ENCODE measurements at regions not wholly inside any gene's neighbourhood (a gene's known extent, or its start where the extent isn't known, plus 50 kb on each side); places are given as distances from the start of the nearest gene placed in this dataset.

GRCh38 chr4:71247706-71248105 is 91.1 kb upstream of the SLC4A4 start:
- no peak overlapping the region for H2BK120ac ChIP-seq (replicated peaks; ENCODE audit: low read depth, low read length)
- H3K18ac ChIP-seq (ENCODE audit: extremely low read depth, low read length): no peak overlapping the region
- no peak overlapping the region for H2BK5ac ChIP-seq (ENCODE audit: low read depth, low read length)
- H3K4me3 ChIP-seq (ENCODE audit: extremely low read depth in 1 of 4, insufficient read depth in 2 of 4, low read depth in 3 of 4, low read length in 4 of 4): no peak overlapping the region
- FAIRE-seq: no peak
- H3K79me2 ChIP-seq (ENCODE audit: control insufficient read depth in 1 of 2, insufficient read depth in 2 of 2, low read length in 2 of 2): no peaks in the 10 kb centered on the region
- H3K9me3 ChIP-seq (ENCODE audit: insufficient read depth in 2 of 2, low read depth in 1 of 2, low read length in 1 of 2): no peaks in the 10 kb centered on the region
- no peaks in the 10 kb centered on the region for H3K27me3 ChIP-seq (replicated peaks in 1 of 4; ENCODE audit: control insufficient read depth in 3 of 4, extremely low read depth in 1 of 4, insufficient read depth in 3 of 4, low read length in 3 of 4)
- H3K4ac ChIP-seq (replicated peaks; ENCODE audit: insufficient read length, low read depth, low read length): no peak overlapping the region
- H3K36me3 ChIP-seq (ENCODE audit: control insufficient read depth in 2 of 4, insufficient read depth in 4 of 4, low read length in 3 of 4): no peaks in the 10 kb centered on the region
- no peaks in the 10 kb centered on the region for H3K23me2 ChIP-seq (ENCODE audit: low read depth, low read length)
- no peaks in the 10 kb centered on the region for H3K4me1 ChIP-seq (replicated peaks in 1 of 4; ENCODE audit: control insufficient read depth in 3 of 4, insufficient read depth in 4 of 4, low read length in 3 of 4)
- DNase-seq (ENCODE audit: low read depth in 1 of 2, low spot score in 2 of 2): no peak
- no peak overlapping the region for H3K9ac ChIP-seq (replicated peaks in 1 of 4; ENCODE audit: extremely low read depth in 1 of 4, low read depth in 3 of 4, low read length in 3 of 4)
- no peak overlapping the region for H3K23ac ChIP-seq (ENCODE audit: insufficient read length)
- no peak overlapping the region for H3K14ac ChIP-seq (ENCODE audit: insufficient read length)
- no peak overlapping the region for H4K91ac ChIP-seq (replicated peaks; ENCODE audit: insufficient read length, low read length)
- no peaks in the 10 kb centered on the region for H4K20me1 ChIP-seq (replicated peaks in 1 of 2; ENCODE audit: control insufficient read depth in 1 of 2, insufficient read depth in 2 of 2, low read length in 2 of 2)
- H2AK5ac ChIP-seq (ENCODE audit: low read depth, low read length): no peak overlapping the region
- H4K8ac ChIP-seq (ENCODE audit: extremely low read depth, insufficient read depth, low read length): no peak overlapping the region
- no peak overlapping the region for H3K27ac ChIP-seq (ENCODE audit: low read depth, low read length)
- ChIA-PET CTCF (ENCODE audit: partially characterized antibody) (interaction anchor here (2.6 to 3.0 kb wide), 2 partner anchors 11 to 18 kb away, joined by 6 to 13 read pairs; no protein-coding TSS in a partner anchor), POLR2A (ENCODE audit: partially characterized antibody) (no interaction called here)
- H2BK15ac ChIP-seq (ENCODE audit: low read length): no peak overlapping the region
- 87% methylated on average over 5 of the region's 5 CpGs; no CpG with 5 or more reads in 1 of the 2 experiments for WGBS, 2 experiments (ENCODE audit: extremely low coverage in 1 of 2, insufficient coverage in 1 of 2, insufficient read length in 1 of 2, insufficient replicate concordance in 2 of 2, low coverage in 1 of 2, low lambda C conversion rate in 2 of 2, missing lambda C conversion rate in 1 of 2)
- no peak overlapping the region for H2BK12ac ChIP-seq (ENCODE audit: low read depth, low read length)
- no peak overlapping the region for H4K5ac ChIP-seq (ENCODE audit: insufficient read length, low read depth, low read length)
- no peak overlapping the region for H2BK20ac ChIP-seq (ENCODE audit: low read length)
- no peak overlapping the region for H2AFZ ChIP-seq (ENCODE audit: low read length)
- no peak overlapping the region for H3K4me2 ChIP-seq (ENCODE audit: insufficient read depth in 1 of 2, low read depth in 2 of 2, low read length in 2 of 2)
- no peaks in the 10 kb centered on the region for H3K79me1 ChIP-seq (ENCODE audit: low read depth, low read length)
- no peak overlapping the region for H3K56ac ChIP-seq (replicated peaks; ENCODE audit: insufficient read length, low read depth, low read length)
- TF ChIP-seq CBX8 (IDR thresholded peaks at IDR 0.05; ENCODE audit: borderline replicate concordance, low read depth, low read length): no peak
- no peak for TF ChIP-seq KDM4A (IDR thresholded peaks at IDR 0.05; ENCODE audit: low read depth, low read length, severe bottlenecking)
- TF ChIP-seq YY1 (IDR thresholded peaks at IDR 0.05; ENCODE audit: low read depth, low read length): no peak
- TF ChIP-seq PHF8 (conservative IDR thresholded peaks at IDR 0.05; ENCODE audit: low read depth, low read length): no peak
- TF ChIP-seq CTCF (IDR thresholded peaks at IDR 0.05; ENCODE audit: control extremely low read depth in 1 of 3, insufficient read depth in 1 of 3, low read depth in 1 of 3, low read length in 3 of 3): no peak
- TF ChIP-seq EP300 (IDR thresholded peaks at IDR 0.05; ENCODE audit: borderline replicate concordance in 1 of 2, low read depth in 2 of 2, low read length in 2 of 2): no peak
- no peak for TF ChIP-seq SIN3A (conservative IDR thresholded peaks at IDR 0.05 in 1 of 2, IDR thresholded peaks at IDR 0.05 in 1 of 2; ENCODE audit: low read depth in 1 of 2, low read length in 2 of 2)
- no peak for TF ChIP-seq POLR2A (IDR thresholded peaks at IDR 0.05; ENCODE audit: control extremely low read depth in 1 of 2, low read depth in 2 of 2, low read length in 2 of 2)
- no peak for TF ChIP-seq CBX5 (IDR thresholded peaks at IDR 0.05; ENCODE audit: low read depth, low read length)
- no peak for TF ChIP-seq E2F6 (IDR thresholded peaks at IDR 0.05)
- no peak for TF ChIP-seq SIRT6 (IDR thresholded peaks at IDR 0.05; ENCODE audit: low read length)
